Muscle of leg (tissue), 3 donors: ENCODE measurements at regions not wholly inside any gene's neighbourhood (a gene's known extent, or its start where the extent isn't known, plus 50 kb on each side); places are given as distances from the start of the nearest gene placed in this dataset.

Source experiments
- DNase-seq: peaks from one replicate; pipeline ENCODE4 v3.0.0; 2013
- H3K27ac ChIP-seq: one replicate; pipeline ENCODE4 v1.5.1; 2013; ENCODE audit warnings: mild to moderate bottlenecking, low read length, control low read depth
- H3K27me3 ChIP-seq: one replicate; pipeline ENCODE4 v1.6.1; 2013; ENCODE audit warnings: low read length; ENCODE audit not compliant: control insufficient read depth, insufficient read depth
- H3K36me3 ChIP-seq: one replicate; pipeline ENCODE4 v1.6.1; 2013; ENCODE audit warnings: low read length; ENCODE audit not compliant: control insufficient read depth, insufficient read depth
- H3K4me1 ChIP-seq: one replicate; pipeline ENCODE4 v1.6.1; 2013; ENCODE audit warnings: low read length; ENCODE audit not compliant: control insufficient read depth, insufficient read depth
- H3K4me3 ChIP-seq: one replicate; pipeline ENCODE4 v1.5.1; 2013; ENCODE audit warnings: low read length, control low read depth
- H3K9me3 ChIP-seq: replicated peaks from 2 replicates; pipeline ENCODE4 v1.6.1; 2013; ENCODE audit warnings: low read depth, low read length; ENCODE audit not compliant: control insufficient read depth
- WGBS: methylation state at CpG from one replicate; pipeline ENCODE4 v1.1.5; 2013; ENCODE audit warnings: missing lambda C conversion rate; ENCODE audit not compliant: insufficient coverage; 5-methylcytosine and 5-hydroxymethylcytosine counted together

DNA sequence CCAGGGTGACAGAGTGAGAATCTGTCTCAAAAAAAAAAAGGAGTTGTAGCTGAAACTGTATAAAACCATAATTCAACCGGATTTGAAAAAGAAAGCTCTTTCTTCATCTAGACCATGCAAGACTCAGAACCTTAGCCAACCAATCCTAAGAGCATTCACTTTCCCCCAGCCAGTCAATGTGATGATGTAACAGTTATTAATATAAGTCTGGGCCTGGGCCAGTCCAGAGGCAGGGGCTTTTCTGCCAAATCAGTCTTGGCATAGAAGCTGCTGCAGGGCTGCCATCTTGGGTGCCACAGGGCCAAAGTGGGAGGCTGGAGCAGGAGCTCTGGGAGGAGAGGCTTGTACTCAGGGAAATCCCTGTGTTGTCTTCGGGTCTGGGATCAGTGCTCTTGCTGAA lies 288.4 kb downstream of the CLIC5 start:
- Histone ChIP-seq H3K4me1 (peaks cover 6% of the 10 kb centered on the region), H3K4me3 (no peak overlapping the region), H3K27me3 (no peaks in the 10 kb centered on the region), H3K36me3 (no peaks in the 10 kb centered on the region), H3K27ac (no peak overlapping the region), H3K9me3 (peaks cover 3% of the 10 kb centered on the region)
- WGBS: no CpG with 5 or more reads among the region's 2 CpGs
- DNase-seq: no peak

GRCh38 chr6:45726444-45726843 lies 289.2 kb downstream of the CLIC5 start:
- H3K27ac ChIP-seq: no peak overlapping the region
- no peaks in the 10 kb centered on the region for H3K36me3 ChIP-seq
- 86% methylated on average over 1 of the region's 3 CpGs for WGBS
- no peak for DNase-seq
- H3K9me3 ChIP-seq: peaks cover 3% of the 10 kb centered on the region
- H3K27me3 ChIP-seq: no peaks in the 10 kb centered on the region
- H3K4me3 ChIP-seq: no peak overlapping the region
- H3K4me1 ChIP-seq: peaks cover 6% of the 10 kb centered on the region

DNA sequence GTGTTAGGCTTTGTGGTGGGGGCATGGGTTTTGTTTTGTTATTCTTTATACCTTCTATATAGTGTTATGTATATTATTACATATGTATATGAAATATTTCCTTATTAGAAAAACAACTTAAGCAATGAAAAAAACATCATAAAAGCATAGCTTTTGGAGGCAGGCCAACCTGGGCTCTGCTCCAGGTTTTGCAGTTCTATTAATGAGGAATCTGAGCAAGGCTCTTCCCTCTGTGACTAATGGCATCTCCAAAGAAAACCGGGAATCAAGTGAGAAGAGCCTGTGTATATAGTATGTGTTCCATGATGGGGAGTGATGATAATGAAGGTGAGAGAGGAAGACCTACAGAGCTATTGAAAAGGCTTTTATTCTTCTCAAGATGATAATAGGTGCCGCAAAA lies 291.1 kb downstream of the CLIC5 start:
- Histone ChIP-seq H3K36me3 (no peaks in the 10 kb centered on the region), H3K9me3 (peaks cover 3% of the 10 kb centered on the region), H3K4me1 (peaks cover 6% of the 10 kb centered on the region), H3K27me3 (no peaks in the 10 kb centered on the region), H3K4me3 (no peak overlapping the region), H3K27ac (no peak overlapping the region)
- no CpG with 5 or more reads among the region's 2 CpGs for WGBS
- DNase-seq: peak; percentile 69

GRCh38 chr6:45724027-45724426 lies 291.6 kb downstream of the CLIC5 start:
- Histone ChIP-seq H3K27ac (no peak overlapping the region), H3K27me3 (no peaks in the 10 kb centered on the region), H3K9me3 (peaks cover 3% of the 10 kb centered on the region), H3K4me1 (peaks cover 6% of the 10 kb centered on the region), H3K4me3 (no peak overlapping the region), H3K36me3 (no peaks in the 10 kb centered on the region)
- no peak for DNase-seq

DNA sequence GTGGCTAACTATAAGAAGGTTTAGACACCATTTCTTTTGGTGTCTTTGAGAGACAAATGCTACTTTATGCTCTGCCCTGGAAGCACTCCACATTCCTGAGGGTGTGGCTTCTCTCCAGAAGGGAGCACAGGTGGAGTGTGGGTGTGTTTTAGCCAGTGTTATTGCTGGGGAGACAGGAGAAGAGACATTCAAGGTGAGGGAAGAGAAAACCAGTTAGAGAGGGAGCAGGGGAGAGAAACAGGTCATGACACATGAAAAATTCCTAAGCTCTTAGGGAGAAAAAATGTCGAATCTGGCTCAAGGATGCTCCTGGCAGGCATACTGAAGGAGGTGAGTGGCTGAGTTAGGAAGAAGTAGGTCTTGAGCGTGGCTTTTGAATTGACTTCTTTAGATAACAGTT lies 292.8 kb downstream of the CLIC5 start:
- no peaks in the 10 kb centered on the region for H3K36me3 ChIP-seq
- H3K27me3 ChIP-seq: no peaks in the 10 kb centered on the region
- peaks cover 3% of the 10 kb centered on the region for H3K9me3 ChIP-seq
- no peak overlapping the region for H3K4me3 ChIP-seq
- 92% methylated on average over 1 of the region's 2 CpGs for WGBS
- no peaks in the 10 kb centered on the region for H3K4me1 ChIP-seq
- H3K27ac ChIP-seq: no peak overlapping the region
- no peak for DNase-seq

DNA sequence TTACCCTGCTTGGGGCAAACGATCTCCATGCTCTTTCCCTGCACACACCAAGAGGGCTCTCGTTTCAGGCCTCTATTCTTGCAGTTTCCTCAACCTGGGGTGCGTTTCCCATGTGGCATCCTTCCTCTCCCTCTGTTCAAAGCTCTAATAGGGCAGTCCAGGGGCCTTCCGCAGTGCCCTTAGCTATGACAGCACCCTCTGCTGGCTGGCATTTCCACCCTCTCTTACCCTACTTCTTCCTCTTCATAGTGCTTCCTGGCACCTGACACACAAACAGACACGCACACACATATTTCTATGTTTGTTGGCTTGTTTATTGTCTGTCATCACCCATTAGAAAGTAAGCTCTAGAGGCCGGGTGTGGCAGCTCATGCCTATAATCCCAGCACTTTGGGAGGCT lies 294.0 kb downstream of the CLIC5 start:
- H3K9me3 ChIP-seq: peaks cover 3% of the 10 kb centered on the region
- peaks cover 1% of the 10 kb centered on the region for H3K27me3 ChIP-seq
- H3K27ac ChIP-seq: no peak overlapping the region
- H3K36me3 ChIP-seq: no peaks in the 10 kb centered on the region
- 80% methylated on average over 4 of the region's 6 CpGs for WGBS
- no peak overlapping the region for H3K4me3 ChIP-seq
- no peak for DNase-seq
- no peaks in the 10 kb centered on the region for H3K4me1 ChIP-seq

DNA sequence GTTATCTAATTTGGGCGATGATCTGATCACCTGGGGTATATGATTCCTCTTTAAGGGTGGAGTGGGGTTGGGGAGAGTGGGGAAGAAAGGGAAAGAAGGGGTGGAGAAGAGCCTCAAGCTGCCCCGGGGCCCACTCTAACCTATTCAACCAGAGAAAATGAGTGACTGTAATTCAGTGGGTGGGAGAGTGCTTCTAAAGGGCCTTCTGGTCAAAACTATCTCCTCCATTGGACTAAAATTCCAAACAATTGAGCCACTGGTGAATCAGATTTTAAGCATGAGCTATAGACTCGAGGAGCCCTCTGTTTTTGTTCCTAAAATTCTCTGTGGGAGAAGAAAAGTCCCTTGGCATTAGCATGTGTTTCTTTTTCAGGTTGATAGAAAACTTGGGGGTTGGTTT lies 296.8 kb downstream of the CLIC5 start:
- no peak overlapping the region for H3K4me3 ChIP-seq
- peaks cover 6% of the 10 kb centered on the region for H3K27me3 ChIP-seq
- no peak overlapping the region for H3K27ac ChIP-seq
- DNase-seq: no peak
- H3K9me3 ChIP-seq: peaks cover 3% of the 10 kb centered on the region
- peaks cover 5% of the 10 kb centered on the region for H3K4me1 ChIP-seq
- WGBS: 100% methylated on average over 1 of the region's 3 CpGs
- H3K36me3 ChIP-seq: no peaks in the 10 kb centered on the region

- Histone ChIP-seq H3K9me3 (peaks cover 1% of the 10 kb centered on the region), H3K27me3 (peaks cover 8% of the 10 kb centered on the region), H3K36me3 (no peaks in the 10 kb centered on the region), H3K27ac (no peak overlapping the region), H3K4me1 (peaks cover 5% of the 10 kb centered on the region), H3K4me3 (no peak overlapping the region)
- no peak for DNase-seq
- 86% methylated on average over 1 of the region's 3 CpGs for WGBS
Measured at GRCh38 chr6:45718131-45718530, 297.5 kb downstream of the CLIC5 start.

GRCh38 chr6:45717715-45718114 lies 297.9 kb downstream of the CLIC5 start:
- 75% methylated on average over 4 of the region's 6 CpGs for WGBS
- no peak for DNase-seq

GRCh38 chr6:45717027-45717426 lies 298.6 kb downstream of the CLIC5 start:
- H3K27ac ChIP-seq: no peak overlapping the region
- DNase-seq: no peak
- peaks cover 8% of the 10 kb centered on the region for H3K27me3 ChIP-seq
- H3K36me3 ChIP-seq: no peaks in the 10 kb centered on the region
- peaks cover 5% of the 10 kb centered on the region for H3K4me1 ChIP-seq
- H3K9me3 ChIP-seq: no peaks in the 10 kb centered on the region
- H3K4me3 ChIP-seq: no peak overlapping the region
- no CpG with 5 or more reads among the region's 4 CpGs for WGBS

More at GRCh38 chr6:45717715-45718114, 297.9 kb downstream of the CLIC5 start:
- Histone ChIP-seq H3K27me3 (peaks cover 8% of the 10 kb centered on the region), H3K36me3 (no peaks in the 10 kb centered on the region), H3K4me3 (no peak overlapping the region), H3K27ac (no peak overlapping the region), H3K4me1 (peaks cover 5% of the 10 kb centered on the region), H3K9me3 (no peaks in the 10 kb centered on the region)

DNA sequence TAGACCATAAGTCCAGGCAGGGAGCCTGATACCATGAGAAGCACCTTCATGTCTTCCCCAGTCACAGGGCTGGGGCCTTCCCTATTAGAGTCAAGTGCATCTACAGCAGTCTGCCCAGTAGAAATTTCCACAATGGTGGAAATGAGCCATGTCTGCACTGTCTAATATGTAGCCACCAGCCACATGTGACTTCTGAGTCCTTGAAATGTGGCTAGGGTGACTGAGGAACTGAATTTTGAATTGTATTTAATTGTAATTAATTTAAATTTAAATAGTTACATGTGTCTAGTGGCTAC lies 300.2 kb downstream of the CLIC5 start:
- no peaks in the 10 kb centered on the region for H3K9me3 ChIP-seq
- DNase-seq: no peak
- peaks cover 11% of the 10 kb centered on the region for H3K27me3 ChIP-seq
- H3K36me3 ChIP-seq: no peaks in the 10 kb centered on the region
- H3K4me3 ChIP-seq: no peak overlapping the region
- no peak overlapping the region for H3K27ac ChIP-seq
- peaks cover 7% of the 10 kb centered on the region for H3K4me1 ChIP-seq
